ENCODE measurements at regions not wholly inside any gene's neighbourhood (a gene's known extent, or its start where the extent isn't known, plus 50 kb on each side); places are given as distances from the start of the nearest gene placed in this dataset.
"Not testable (repeated sequence)": the region's sequence is repeated elsewhere in the genome, so short reads cannot be mapped to it uniquely, and the experiment has no call there.

DNA sequence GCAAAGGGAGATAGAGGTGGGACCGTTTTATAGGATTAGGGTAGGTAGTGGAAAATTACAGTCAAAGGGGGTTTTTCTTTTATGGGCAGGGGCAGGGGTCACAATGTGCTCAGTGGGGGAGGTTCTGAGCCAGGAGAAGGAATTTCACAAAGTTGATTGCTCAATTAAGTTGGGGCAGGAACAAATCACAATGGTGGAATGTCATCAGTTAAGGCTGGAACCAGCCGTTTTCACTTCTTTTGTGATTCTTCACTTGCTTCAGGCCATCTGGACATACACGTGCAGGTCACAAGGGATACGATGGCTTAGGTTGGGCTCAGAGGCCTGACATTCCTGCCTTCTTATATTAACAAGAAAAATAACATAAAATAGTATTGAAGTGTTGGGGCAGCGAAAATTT is 453.8 kb downstream of the VGLL3 start:
- no peak for DNase-seq

GRCh38 chr3:86519819-86520218 is 471.1 kb downstream of the VGLL3 start:
- no peak for DNase-seq

DNA sequence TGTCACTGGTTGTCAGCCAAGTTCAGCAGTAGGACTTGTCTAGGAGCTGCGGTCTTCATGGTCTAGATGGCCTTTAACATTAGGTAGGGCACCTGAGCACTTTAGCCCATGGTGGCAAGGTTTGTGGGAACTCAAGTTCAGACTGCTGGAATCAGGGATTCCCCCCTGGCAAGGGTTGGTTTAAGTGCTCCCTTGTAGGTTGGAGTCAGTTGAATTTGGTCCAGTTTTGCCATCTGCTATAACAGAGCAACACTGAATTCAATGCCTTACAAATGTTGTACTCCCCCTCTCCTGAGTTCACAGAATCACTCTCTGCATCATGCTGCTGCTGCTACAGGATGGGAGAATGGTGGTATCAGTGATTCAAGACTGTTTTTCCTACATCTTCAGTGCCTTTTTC is 509.3 kb downstream of the VGLL3 start:
- no peak for DNase-seq

DNA sequence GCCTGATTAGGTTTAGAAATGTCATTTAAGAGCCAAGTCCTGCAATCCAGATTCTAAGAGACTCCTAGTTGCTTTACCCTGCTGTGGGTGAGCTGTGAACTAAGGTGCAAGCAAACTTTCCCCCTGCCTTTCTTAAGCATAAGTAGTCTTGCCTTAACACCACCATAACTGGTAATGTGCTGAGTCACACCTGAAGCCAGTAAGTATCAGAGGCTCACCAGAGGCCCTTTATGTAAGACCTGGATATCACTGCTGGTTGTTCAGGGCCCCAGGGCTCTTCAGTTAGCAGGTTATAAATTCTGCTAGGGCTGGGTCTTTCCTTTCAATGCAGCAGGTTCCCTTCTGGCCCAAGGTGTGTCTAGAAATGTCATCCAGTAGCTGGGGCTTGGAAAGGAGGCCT is 509.9 kb downstream of the VGLL3 start:
- no peak for DNase-seq

- no peak for DNase-seq
Measured at GRCh38 chr3:86464180-86464579, 526.8 kb downstream of the VGLL3 start.

DNA sequence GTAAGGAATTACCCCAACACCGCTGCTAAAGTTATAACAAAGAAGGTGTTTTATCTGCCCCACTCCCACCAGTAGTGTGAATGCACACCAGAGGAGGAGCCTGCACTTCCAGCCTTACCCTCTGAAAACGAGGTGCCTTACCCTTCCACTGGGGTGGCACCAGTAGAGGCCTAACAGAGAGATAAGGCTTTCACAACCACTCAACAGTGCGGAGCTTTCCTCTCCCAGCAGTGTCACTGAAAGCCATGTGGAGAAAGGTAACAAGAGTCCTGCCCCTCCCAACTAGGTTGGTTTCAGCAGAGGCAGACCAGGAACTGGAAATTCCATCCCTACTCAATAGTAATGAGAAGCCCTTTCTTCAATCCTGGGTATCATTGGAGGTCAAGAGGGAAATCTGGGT is 539.2 kb downstream of the VGLL3 start:
- DNase-seq, result no peak

GRCh38 chr3:86438544-86438943 is 552.4 kb downstream of the VGLL3 start:
- no peak for DNase-seq

DNA sequence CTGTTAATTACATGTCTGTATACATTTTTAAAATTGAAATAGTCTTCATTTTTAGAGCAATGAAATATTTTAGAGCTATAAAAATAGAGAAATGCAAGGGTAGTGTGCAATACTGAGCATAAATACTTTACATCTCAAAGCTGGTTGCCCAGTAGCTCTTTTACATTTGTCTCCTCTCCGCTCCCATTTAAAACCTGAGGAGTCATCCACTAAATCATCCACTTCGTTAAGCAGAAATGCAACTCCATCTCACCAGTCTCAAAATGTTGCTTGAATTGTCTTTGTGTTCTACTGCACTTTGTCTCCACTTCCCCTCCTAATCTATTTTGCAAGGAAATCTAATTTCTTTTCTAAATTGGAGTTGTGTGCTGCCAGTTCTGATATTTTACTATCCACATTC is 563.6 kb downstream of the VGLL3 start:
- DNase-seq, result no peak

GRCh38 chr3:86420990-86421739 is 569.8 kb downstream of the VGLL3 start:
- DNase-seq, result no peak

DNA sequence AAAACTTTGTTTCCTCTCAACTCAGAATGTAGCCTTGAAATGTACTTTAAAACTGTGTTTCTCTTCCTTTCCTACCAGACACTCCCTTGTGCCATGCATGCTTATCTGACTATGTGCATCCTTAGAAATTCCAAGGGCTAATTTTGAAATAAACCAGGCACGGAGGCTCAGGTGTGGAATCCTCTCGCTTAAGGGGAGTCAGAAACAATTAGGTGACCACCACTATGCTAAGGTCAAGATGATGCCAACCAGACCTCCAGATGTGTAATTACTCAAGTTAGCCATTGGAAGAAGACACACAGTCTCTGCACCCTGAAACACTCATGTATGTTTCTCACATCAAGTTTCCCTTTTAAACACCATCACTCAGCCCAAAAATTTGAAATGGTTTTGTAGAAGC is 572.1 kb downstream of the VGLL3 start:
- no peak for DNase-seq

DNA sequence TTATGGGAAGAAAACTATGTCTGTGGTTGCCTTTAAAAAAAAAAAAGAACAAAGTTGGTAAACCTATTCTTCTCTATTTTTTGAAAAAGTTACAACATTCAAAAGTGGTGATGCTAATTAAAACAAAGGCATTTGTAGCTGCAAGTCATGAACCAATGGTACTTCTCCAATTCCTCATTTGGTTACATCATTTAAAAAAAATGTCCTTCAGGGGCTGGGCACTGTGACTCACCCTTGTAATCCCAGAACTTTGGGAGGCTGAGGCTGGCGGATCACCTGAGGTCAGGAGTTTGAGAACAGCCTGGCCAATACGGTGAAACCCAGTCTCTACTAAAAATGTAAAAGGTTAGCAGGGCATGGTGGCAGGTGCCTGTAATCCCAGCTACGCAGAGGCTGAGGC is 574.6 kb downstream of the VGLL3 start:
- no peak for DNase-seq

- no peak for DNase-seq
Measured at GRCh38 chr3:86413645-86414044, 577.3 kb downstream of the VGLL3 start.

- DNase-seq, result no peak
Measured at GRCh38 chr3:86410587-86410986, 580.4 kb downstream of the VGLL3 start.

GRCh38 chr3:86389759-86390158 is 601.2 kb downstream of the VGLL3 start:
- DNase-seq, result not testable (repeated sequence)

GRCh38 chr3:86388820-86389219 is 602.1 kb downstream of the VGLL3 start:
- DNase-seq, result no peak

DNA sequence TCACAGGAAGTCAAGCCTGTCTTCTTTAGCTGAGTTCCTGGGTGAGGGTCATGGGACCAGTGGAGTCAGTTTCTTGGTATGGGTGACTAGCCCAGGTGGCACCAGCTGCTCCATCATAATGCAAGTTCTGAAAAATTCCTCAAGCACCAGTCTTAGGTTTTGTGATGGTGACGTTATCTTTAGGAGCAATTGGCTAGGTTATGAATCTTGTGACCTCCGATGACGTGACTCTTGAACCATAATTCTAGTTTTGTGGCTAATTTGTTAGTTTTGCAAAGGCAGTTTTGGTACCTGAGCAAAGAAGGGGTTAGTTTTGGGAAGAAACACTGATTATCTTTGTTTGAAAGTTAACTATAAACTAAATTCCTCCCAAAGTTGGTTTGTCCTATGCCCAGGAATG is 608.4 kb downstream of the VGLL3 start:
- no peak for DNase-seq

DNA sequence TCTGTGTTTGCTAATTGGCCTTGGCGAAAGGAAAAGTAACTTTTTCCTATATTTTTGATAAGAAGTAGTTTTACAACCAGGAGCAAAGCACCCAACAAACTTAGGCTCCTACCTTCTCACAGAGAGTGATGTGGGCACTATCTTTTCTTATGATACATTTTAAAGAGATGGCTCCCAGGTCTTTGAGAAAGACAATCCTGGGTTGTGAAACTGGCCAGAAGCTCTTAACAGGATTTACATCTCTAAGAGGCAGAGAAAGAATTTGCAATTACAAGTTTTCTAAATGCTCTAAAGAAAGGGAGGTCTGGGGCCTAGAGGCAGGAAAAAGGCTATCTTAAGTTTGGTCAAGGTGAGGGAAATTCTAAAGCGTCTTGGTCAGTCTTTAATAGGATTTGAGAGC is 609.7 kb downstream of the VGLL3 start:
- no peak for DNase-seq

- no peak for DNase-seq
Measured at GRCh38 chr3:86379280-86379679, 611.7 kb downstream of the VGLL3 start.

- DNase-seq, result no peak
Measured at GRCh38 chr3:86378829-86379228, 612.1 kb downstream of the VGLL3 start.

GRCh38 chr3:86335566-86335965 is 655.4 kb downstream of the VGLL3 start:
- DNase-seq, result not testable (repeated sequence)

DNA sequence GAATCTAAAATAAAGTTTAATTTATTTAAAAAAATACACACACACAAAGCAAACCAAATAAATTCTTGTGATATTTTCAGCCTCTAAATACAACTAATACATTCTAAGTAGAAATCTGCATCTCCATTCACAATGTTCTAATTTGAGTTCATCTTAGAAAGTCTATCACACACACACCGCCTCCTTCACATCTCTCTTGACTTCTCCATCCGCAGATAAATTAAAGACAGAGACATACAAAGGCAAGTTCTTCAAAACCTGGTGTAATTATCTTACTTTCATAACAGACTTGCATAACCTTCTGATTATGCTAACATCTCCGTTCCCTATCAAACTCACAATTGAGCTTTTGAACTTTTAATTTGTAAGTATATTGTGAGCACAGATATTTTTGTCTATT is 657.3 kb downstream of the VGLL3 start:
- no peak for DNase-seq

- no peak for DNase-seq
Measured at GRCh38 chr3:86303935-86304334, 687.0 kb downstream of the VGLL3 start.

DNA sequence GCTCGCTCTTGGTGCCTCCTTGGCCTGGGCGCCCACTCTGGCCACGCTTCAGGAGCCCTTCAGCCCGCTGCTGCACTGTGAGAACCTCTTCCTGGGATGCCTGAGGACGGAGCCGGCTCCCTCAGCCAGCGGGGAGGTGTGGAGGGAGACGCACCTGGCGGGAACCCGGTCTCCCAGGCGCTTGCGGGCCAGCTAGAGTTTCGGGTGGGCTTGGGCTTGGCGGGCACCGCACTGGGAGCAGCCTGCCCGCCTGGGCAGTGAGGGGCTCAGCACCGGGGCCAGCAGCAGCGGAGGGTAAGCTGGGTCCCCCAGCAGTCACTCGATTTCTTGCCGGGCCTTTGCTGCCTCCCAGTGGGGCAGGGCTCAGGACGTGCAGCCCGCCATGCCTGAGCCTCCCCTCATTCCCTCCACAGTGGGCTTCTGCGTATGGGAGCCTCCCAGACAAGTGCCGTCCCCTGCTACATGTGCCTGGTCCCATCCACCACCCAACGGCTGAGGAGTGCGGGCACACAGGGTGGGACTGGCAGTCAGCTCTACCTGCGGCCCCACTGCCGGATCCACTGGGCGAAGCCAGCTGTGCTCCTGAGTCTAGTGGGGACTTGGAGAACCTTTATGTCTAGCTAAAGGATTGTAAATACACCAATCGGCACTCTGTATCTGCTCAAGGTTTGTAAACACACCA is 708.7 kb downstream of the VGLL3 start:
- DNase-seq, result no peak

- no peak for DNase-seq
Measured at GRCh38 chr3:86269364-86270155, 721.4 kb downstream of the VGLL3 start.
